H9 (cell line): ENCODE measurements at regions not wholly inside any gene's neighbourhood (a gene's known extent, or its start where the extent isn't known, plus 50 kb on each side); places are given as distances from the start of the nearest gene placed in this dataset.

Experiments
- DNase-seq: peaks from one replicate; pipeline ENCODE4 v3.0.0-alpha.2; 2017
- H2AFZ ChIP-seq: one replicate; pipeline ENCODE4 v1.6.1; 2013; ENCODE audit warnings: mild to moderate bottlenecking, low read length, control low read depth, moderate library complexity
- H2AK5ac ChIP-seq: 2 replicates; pipeline ENCODE4 v1.6.1; 2013; ENCODE audit warnings: low read length, control low read depth, mixed read lengths; ENCODE audit not compliant: insufficient read length
- H2BK120ac ChIP-seq: one replicate; pipeline ENCODE4 v1.6.1; 2013; ENCODE audit warnings: low read depth, mild to moderate bottlenecking, low read length, control low read depth, inconsistent platforms; ENCODE audit not compliant: poor library complexity, severe bottlenecking
- H2BK12ac ChIP-seq: 2 replicates; pipeline ENCODE4 v1.6.1; 2013; ENCODE audit warnings: low read length, control low read depth, mixed read lengths, low read depth; ENCODE audit not compliant: insufficient read length
- H2BK15ac ChIP-seq: 2 replicates; pipeline ENCODE4 v1.6.1; 2013; ENCODE audit warnings: low read depth, low read length, control low read depth
- H2BK20ac ChIP-seq: one replicate; pipeline ENCODE4 v1.6.1; 2013; ENCODE audit warnings: low read depth, mild to moderate bottlenecking, low read length, control low read depth, inconsistent platforms; ENCODE audit not compliant: poor library complexity, severe bottlenecking
- H2BK5ac ChIP-seq: 2 replicates; pipeline ENCODE4 v1.6.1; 2013; ENCODE audit warnings: low read length, control low read depth, mixed read lengths; ENCODE audit not compliant: insufficient read length
- H3K14ac ChIP-seq: 2 replicates; pipeline ENCODE4 v1.6.1; 2013; ENCODE audit warnings: low read length, control low read depth; ENCODE audit not compliant: insufficient read depth
- H3K18ac ChIP-seq: 2 replicates; pipeline ENCODE4 v1.6.1; 2013; ENCODE audit warnings: low read depth, mild to moderate bottlenecking, mixed read lengths, low read length, control low read depth; ENCODE audit not compliant: insufficient read length
- H3K23ac ChIP-seq: 2 replicates; pipeline ENCODE4 v1.6.1; 2013; ENCODE audit warnings: low read length, control low read depth, mixed read lengths, low read depth; ENCODE audit not compliant: insufficient read length
- H3K23me2 ChIP-seq: 2 replicates; pipeline ENCODE4 v1.6.1; 2013; ENCODE audit warnings: low read depth, mild to moderate bottlenecking, mixed read lengths, low read length, control low read depth; ENCODE audit not compliant: insufficient read length, poor library complexity, severe bottlenecking
- H3K27ac ChIP-seq: 2 replicates; pipeline ENCODE4 v1.5.1; 2013; ENCODE audit warnings: low read length, control low read depth, mixed read lengths, low read depth; ENCODE audit not compliant: insufficient read length
- H3K27me3 ChIP-seq: 2 replicates; pipeline ENCODE4 v1.6.1; 2013; ENCODE audit warnings: low read length, control low read depth, inconsistent platforms; ENCODE audit not compliant: insufficient read depth
- H3K4ac ChIP-seq: 2 replicates; pipeline ENCODE4 v1.6.1; 2013; ENCODE audit warnings: low read depth, mild to moderate bottlenecking, control low read depth, inconsistent platforms, low read length, moderate library complexity
- H3K4me1 ChIP-seq: 2 replicates; pipeline ENCODE4 v1.6.1; 2013; ENCODE audit warnings: low read length, control low read depth, inconsistent platforms; ENCODE audit not compliant: insufficient read depth
- H3K4me2 ChIP-seq: 2 replicates; pipeline ENCODE4 v1.6.1; 2013; ENCODE audit warnings: low read length, control low read depth, mixed read lengths; ENCODE audit not compliant: insufficient read length, insufficient read depth
- H3K56ac ChIP-seq: 2 replicates; pipeline ENCODE4 v1.6.1; 2013; ENCODE audit warnings: low read depth, mild to moderate bottlenecking, mixed read lengths, low read length, control low read depth; ENCODE audit not compliant: insufficient read length
- H3K79me1 ChIP-seq: 2 replicates; pipeline ENCODE4 v1.6.1; 2013; ENCODE audit warnings: low read depth, mild to moderate bottlenecking, moderate library complexity, low read length, control low read depth, inconsistent platforms; ENCODE audit not compliant: insufficient read depth, poor library complexity, severe bottlenecking
- H3K79me2 ChIP-seq: 2 replicates; pipeline ENCODE4 v1.6.1; 2013; ENCODE audit warnings: low read length, control low read depth, inconsistent platforms; ENCODE audit not compliant: insufficient read depth
- H3K9ac ChIP-seq: 2 replicates; pipeline ENCODE4 v1.6.1; 2013; ENCODE audit warnings: low read length, control low read depth, mixed read lengths; ENCODE audit not compliant: insufficient read length; ENCODE audit errors: extremely low read depth
- H3K9me3 ChIP-seq: one replicate; pipeline ENCODE4 v1.6.1; 2013; ENCODE audit warnings: low read depth, low read length, inconsistent platforms; ENCODE audit not compliant: control insufficient read depth
- H3T11ph ChIP-seq: one replicate; pipeline ENCODE4 v1.6.1; 2013; ENCODE audit warnings: mild to moderate bottlenecking, low read length, control low read depth, inconsistent platforms
- H4K20me1 ChIP-seq: one replicate; pipeline ENCODE4 v1.6.1; 2013; ENCODE audit not compliant: control insufficient read depth, insufficient read length, insufficient read depth
- H4K5ac ChIP-seq: 2 replicates; pipeline ENCODE4 v1.6.1; 2013; ENCODE audit warnings: low read depth, mild to moderate bottlenecking, mixed read lengths, low read length, control low read depth; ENCODE audit not compliant: insufficient read length
- H4K8ac ChIP-seq: replicated peaks from 2 replicates; pipeline ENCODE4 v1.6.1; 2013; ENCODE audit warnings: low read length, control low read depth, mixed read lengths, low read depth; ENCODE audit not compliant: insufficient read length
- H4K91ac ChIP-seq: 2 replicates; pipeline ENCODE4 v1.6.1; 2013; ENCODE audit warnings: low read depth, mild to moderate bottlenecking, moderate library complexity, mixed read lengths, low read length, control low read depth; ENCODE audit not compliant: insufficient read length
- H3K27ac Mint-ChIP-seq, 3 experiments: 2 replicates in 2 of 3; 3 replicates in 1 of 3; pipeline ENCODE4 v1.8.0; 2020 to 2021; ENCODE audit warnings: mixed read lengths in 3 of 3, mild to moderate bottlenecking in 1 of 3, moderate library complexity in 1 of 3
- H3K27me3 Mint-ChIP-seq: 2 replicates; pipeline ENCODE4 v1.8.0; 2021; ENCODE audit warnings: low read depth, mild to moderate bottlenecking, moderate library complexity, mixed read lengths
- H3K36me3 Mint-ChIP-seq, 3 experiments: 2 replicates in 2 of 3; 3 replicates in 1 of 3; pipeline ENCODE4 v1.8.0; 2020 to 2021; ENCODE audit warnings: low read depth in 3 of 3, mixed read lengths in 3 of 3; ENCODE audit not compliant: insufficient read depth in 1 of 3
- H3K4me1 Mint-ChIP-seq, 2 experiments: 2 replicates each; pipeline ENCODE4 v1.8.0; 2020; ENCODE audit warnings: mixed read lengths in 2 of 2
- H3K4me3 Mint-ChIP-seq, 2 experiments: 2 replicates in 1 of 2; 3 replicates in 1 of 2; pipeline ENCODE4 v1.8.0; 2020 to 2021; ENCODE audit warnings: mild to moderate bottlenecking in 2 of 2, mixed read lengths in 2 of 2, moderate library complexity in 1 of 2
- H3K9me3 Mint-ChIP-seq, 2 experiments: 2 replicates in 1 of 2; 3 replicates in 1 of 2; pipeline ENCODE4 v1.8.0; 2020; ENCODE audit warnings: mild to moderate bottlenecking in 2 of 2, mixed read lengths in 2 of 2, moderate library complexity in 1 of 2
- WGBS: extraction: QIAGEN DNeasy Blood & Tissue Kit; methylation state at CpG from one replicate; pipeline ENCODE4 v1.1.7; 2013; ENCODE audit warnings: missing lambda C conversion rate, low lambda C conversion rate, mixed read lengths; ENCODE audit not compliant: insufficient read length; ENCODE audit errors: extremely low coverage; 5-methylcytosine and 5-hydroxymethylcytosine counted together
- TF ChIP-seq, protein P1 (sequence below): fragments of 200-600 bp; sonication (generic); conservative IDR thresholded peaks from 3 replicates; pipeline ENCODE4 v1.8.0; 2021; ENCODE audit warnings: antibody characterized with exemption, mild to moderate bottlenecking

DNA sequence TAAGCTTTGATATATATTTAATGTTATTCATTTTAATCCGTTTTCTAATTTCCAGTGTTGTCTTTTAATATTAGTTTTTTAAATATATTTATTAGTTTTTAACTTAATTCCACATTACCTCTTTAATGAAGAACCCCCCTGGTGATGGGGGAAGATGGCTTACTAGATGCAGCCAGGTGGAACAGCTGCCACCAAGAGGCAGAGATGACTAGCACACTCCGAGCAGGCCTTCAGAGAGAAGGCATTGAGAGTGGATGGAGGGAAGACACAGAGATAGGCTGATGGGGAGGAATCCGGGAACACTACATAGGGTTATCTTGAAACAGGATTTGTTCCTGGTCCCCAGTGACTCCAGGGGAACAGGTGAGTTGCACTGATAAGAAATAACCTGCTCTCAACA is 771.6 kb downstream of the LRFN5 start:
- peaks cover 2% of the 10 kb centered on the region; the same call in 1 of the 2 replicates for H3K27me3 Mint-ChIP-seq
- H3K23ac ChIP-seq = no peak overlapping the region
- H3K4me1 ChIP-seq = no peaks in the 10 kb centered on the region
- H2BK5ac ChIP-seq = no peak overlapping the region
- no peak overlapping the region for H2BK15ac ChIP-seq
- H3K23me2 ChIP-seq = no peaks in the 10 kb centered on the region
- no peak overlapping the region for H4K5ac ChIP-seq
- WGBS = no CpG with 5 or more reads among the region's 3 CpGs
- H3K56ac ChIP-seq = no peak overlapping the region
- DNase-seq = peak; percentile 35
- H3K4me2 ChIP-seq = no peak overlapping the region
- H3K14ac ChIP-seq = no peak overlapping the region
- H3K27me3 ChIP-seq = no peaks in the 10 kb centered on the region
- no peak overlapping the region for H3K9ac ChIP-seq
- H3K9me3 Mint-ChIP-seq = no peaks in the 10 kb centered on the region
- no peak overlapping the region for H4K8ac ChIP-seq
- H4K91ac ChIP-seq = no peak overlapping the region
- peak overlapping the region in 1 of 3 experiments; percentile 82; a peak in 2 of 7 replicates for H3K27ac Mint-ChIP-seq
- TF ChIP-seq, protein P1, sequence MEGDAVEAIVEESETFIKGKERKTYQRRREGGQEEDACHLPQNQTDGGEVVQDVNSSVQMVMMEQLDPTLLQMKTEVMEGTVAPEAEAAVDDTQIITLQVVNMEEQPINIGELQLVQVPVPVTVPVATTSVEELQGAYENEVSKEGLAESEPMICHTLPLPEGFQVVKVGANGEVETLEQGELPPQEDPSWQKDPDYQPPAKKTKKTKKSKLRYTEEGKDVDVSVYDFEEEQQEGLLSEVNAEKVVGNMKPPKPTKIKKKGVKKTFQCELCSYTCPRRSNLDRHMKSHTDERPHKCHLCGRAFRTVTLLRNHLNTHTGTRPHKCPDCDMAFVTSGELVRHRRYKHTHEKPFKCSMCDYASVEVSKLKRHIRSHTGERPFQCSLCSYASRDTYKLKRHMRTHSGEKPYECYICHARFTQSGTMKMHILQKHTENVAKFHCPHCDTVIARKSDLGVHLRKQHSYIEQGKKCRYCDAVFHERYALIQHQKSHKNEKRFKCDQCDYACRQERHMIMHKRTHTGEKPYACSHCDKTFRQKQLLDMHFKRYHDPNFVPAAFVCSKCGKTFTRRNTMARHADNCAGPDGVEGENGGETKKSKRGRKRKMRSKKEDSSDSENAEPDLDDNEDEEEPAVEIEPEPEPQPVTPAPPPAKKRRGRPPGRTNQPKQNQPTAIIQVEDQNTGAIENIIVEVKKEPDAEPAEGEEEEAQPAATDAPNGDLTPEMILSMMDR = peak; percentile 56; the same call in 2 of the 3 replicates
- no peaks in the 10 kb centered on the region for H4K20me1 ChIP-seq
- H2AFZ ChIP-seq = no peak overlapping the region
- no peak overlapping the region for H3K4ac ChIP-seq
- H2BK120ac ChIP-seq = no peak overlapping the region
- no peak overlapping the region for H3T11ph ChIP-seq
- no peaks in the 10 kb centered on the region for H3K36me3 Mint-ChIP-seq
- H2BK12ac ChIP-seq = no peak overlapping the region
- H3K79me1 ChIP-seq = no peaks in the 10 kb centered on the region
- H3K18ac ChIP-seq = no peak overlapping the region
- no peaks in the 10 kb centered on the region for H3K4me1 Mint-ChIP-seq
- H3K4me3 Mint-ChIP-seq = no peak overlapping the region
- H3K79me2 ChIP-seq = no peaks in the 10 kb centered on the region
- H3K27ac ChIP-seq = no peak overlapping the region
- no peak overlapping the region for H2BK20ac ChIP-seq
- no peaks in the 10 kb centered on the region for H3K9me3 ChIP-seq
- no peak overlapping the region for H2AK5ac ChIP-seq
